HL-60/S4 treated with retinoic acid at 250 ng/mL for 4 days and 3 days (cell line): ENCODE measurements at regions not wholly inside any gene's neighbourhood (a gene's known extent, or its start where the extent isn't known, plus 50 kb on each side); places are given as distances from the start of the nearest gene placed in this dataset.

Experiments
- in situ Hi-C: fragments of 300-500 bp; cut with MboI; formaldehyde crosslinking; loops from 2 replicates; pipeline ENCODE4 v1.7.0; 2022; ENCODE audit warnings: low sequenced_read_pairs

GRCh38 chr3:41018855-41019254 lies 180.4 kb upstream of the CTNNB1 start:
- in situ Hi-C loops, result no loop called here

GRCh38 chr3:41024031-41024836 lies 175.1 kb upstream of the CTNNB1 start:
- in situ Hi-C loops, result no loop called here

- in situ Hi-C loops, result no loop called here
These were observed 172.7 kb upstream of the CTNNB1 start for GRCh38 chr3:41026394-41027177.

- in situ Hi-C loops, result no loop called here
These were observed 169.9 kb upstream of the CTNNB1 start for GRCh38 chr3:41029356-41029755.

- in situ Hi-C loops, result no loop called here
These were observed 169.1 kb upstream of the CTNNB1 start for GRCh38 chr3:41030220-41030619.

- in situ Hi-C loops, result no loop called here
These were observed 167.9 kb upstream of the CTNNB1 start for GRCh38 chr3:41031401-41031800.

GRCh38 chr3:41033956-41034519 lies 165.3 kb upstream of the CTNNB1 start:
- in situ Hi-C loops, result no loop called here

GRCh38 chr3:41035456-41036022 lies 163.8 kb upstream of the CTNNB1 start:
- in situ Hi-C loops, result no loop called here

GRCh38 chr3:41037651-41038334 lies 161.5 kb upstream of the CTNNB1 start:
- in situ Hi-C loops, result no loop called here

- in situ Hi-C loops, result no loop called here
These were observed 159.0 kb upstream of the CTNNB1 start for GRCh38 chr3:41040256-41040655.

GRCh38 chr3:41041462-41041861 lies 157.8 kb upstream of the CTNNB1 start:
- in situ Hi-C loops, result no loop called here

- in situ Hi-C loops, result no loop called here
These were observed 157.4 kb upstream of the CTNNB1 start for GRCh38 chr3:41041899-41042298.

GRCh38 chr3:41044523-41044922 lies 154.8 kb upstream of the CTNNB1 start:
- in situ Hi-C loops, result no loop called here

GRCh38 chr3:41045491-41045890 lies 153.8 kb upstream of the CTNNB1 start:
- in situ Hi-C loops, result no loop called here

- in situ Hi-C loops, result no loop called here
These were observed 149.2 kb upstream of the CTNNB1 start for GRCh38 chr3:41050144-41050543.

- in situ Hi-C loops, result no loop called here
These were observed 146.1 kb upstream of the CTNNB1 start for GRCh38 chr3:41053220-41053619.

- in situ Hi-C loops, result no loop called here
These were observed 139.2 kb upstream of the CTNNB1 start for GRCh38 chr3:41060106-41060505.

GRCh38 chr3:41064070-41064469 lies 135.2 kb upstream of the CTNNB1 start:
- in situ Hi-C loops, result no loop called here

- in situ Hi-C loops, result no loop called here
These were observed 134.8 kb upstream of the CTNNB1 start for GRCh38 chr3:41064526-41064925.

- in situ Hi-C loops, result no loop called here
These were observed 134.0 kb upstream of the CTNNB1 start for GRCh38 chr3:41065340-41065739.

- in situ Hi-C loops, result no loop called here
These were observed 126.1 kb upstream of the CTNNB1 start for GRCh38 chr3:41073190-41073589.
